ENCODE measurements at regions not wholly inside any gene's neighbourhood (a gene's known extent, or its start where the extent isn't known, plus 50 kb on each side); places are given as distances from the start of the nearest gene placed in this dataset.
A peak's percentile ranks its signal among the peaks of the same experiment; 100 is the strongest.

- no peak overlapping the region for H3K27ac ChIP-seq
- no peak for DNase-seq (ENCODE audit: low read depth, low spot score)
These were observed 609.8 kb upstream of the GALNTL6 start for GRCh38 chr4:171203425-171203824.

DNA sequence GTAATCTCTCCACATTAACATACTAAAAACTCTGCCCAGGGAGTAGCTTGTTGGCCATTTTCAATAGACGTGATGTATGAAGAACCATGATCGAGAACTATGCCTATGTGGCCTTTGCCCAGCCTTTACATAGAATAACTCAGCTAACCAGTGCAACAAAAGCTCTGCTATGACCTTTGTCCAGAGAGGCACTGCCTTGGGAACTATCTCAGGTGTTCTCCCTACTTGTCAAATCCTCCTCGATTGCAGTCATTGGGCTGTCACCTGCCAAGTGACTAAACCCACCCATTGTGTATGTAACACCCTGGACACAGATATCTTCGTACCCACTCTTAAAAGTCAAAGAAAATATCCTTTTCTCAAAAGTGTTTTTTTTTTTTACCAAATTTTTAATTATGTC is 610.3 kb upstream of the GALNTL6 start:
- DNase-seq (ENCODE audit: low read depth, low spot score): no peak
- no peak overlapping the region for H3K27ac ChIP-seq

DNA sequence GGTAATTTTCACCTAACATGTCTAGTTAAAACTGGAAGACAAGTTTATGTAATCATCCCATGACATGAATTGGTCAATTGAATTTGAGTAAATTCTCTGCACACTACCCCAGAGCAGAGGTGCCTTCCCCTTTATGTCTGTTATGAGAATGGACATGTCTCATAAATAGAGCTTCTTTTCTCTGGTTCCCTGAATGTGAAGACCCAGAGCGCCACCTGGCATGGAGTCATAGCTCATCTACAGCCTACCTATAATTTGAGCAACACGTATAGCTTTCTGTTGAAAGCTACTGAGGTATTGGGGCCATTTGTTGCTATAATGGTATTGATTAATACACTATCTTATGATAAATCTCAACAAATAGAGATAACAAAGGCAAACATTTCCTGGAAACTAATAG is 626.5 kb upstream of the GALNTL6 start:
- no peak for DNase-seq (ENCODE audit: low read depth, low spot score)
- H3K27ac ChIP-seq: no peak overlapping the region

DNA sequence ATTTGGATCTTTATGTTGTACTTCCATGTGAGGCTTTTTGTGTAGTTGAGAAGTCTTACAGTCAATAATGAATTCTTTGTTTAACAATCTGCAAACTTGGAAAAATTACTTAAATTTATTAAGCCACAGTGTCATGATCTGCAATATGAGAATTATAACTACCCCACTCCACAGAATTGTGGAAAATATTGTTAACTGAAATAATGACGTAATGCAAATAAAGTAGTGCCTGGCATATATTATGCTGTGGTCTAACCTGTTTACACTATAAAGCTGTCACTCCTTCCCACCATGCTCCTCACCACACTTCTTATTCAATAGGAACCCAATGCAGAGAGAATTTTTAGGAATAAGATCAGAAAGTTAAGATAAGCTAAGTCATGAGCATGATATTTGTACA is 632.1 kb upstream of the GALNTL6 start:
- DNase-seq (ENCODE audit: low read depth, low spot score): no peak
- H3K27ac ChIP-seq: no peak overlapping the region

- DNase-seq (ENCODE audit: low read depth, low spot score): no peak
These were observed 642.5 kb upstream of the GALNTL6 start for GRCh38 chr4:171170671-171171070.

DNA sequence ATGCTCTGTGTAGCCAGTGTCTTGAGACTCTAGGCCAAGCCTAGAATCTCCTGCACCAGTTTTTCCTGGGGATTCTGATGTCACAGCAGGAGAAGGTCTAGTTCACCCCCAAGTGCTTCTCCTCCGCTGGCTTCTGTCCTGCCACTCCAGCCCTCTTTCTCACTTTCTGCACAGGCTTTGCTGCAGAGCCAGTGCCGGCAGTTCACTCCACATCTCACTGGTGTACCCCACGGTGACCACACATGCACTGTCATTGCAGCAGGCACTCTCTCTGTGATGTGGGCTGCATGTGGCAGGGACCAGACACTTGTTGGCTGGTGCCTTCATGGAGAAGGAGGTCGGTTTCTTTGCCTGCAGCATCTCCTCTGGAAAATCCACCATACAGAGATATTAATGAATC is 643.8 kb upstream of the GALNTL6 start:
- H3K27ac ChIP-seq: no peak overlapping the region
- no peak for DNase-seq (ENCODE audit: low read depth, low spot score)

More at GRCh38 chr4:171170671-171171070, 642.5 kb upstream of the GALNTL6 start:
- H3K27ac ChIP-seq: no peak overlapping the region

GRCh38 chr4:171162478-171162877 is 650.7 kb upstream of the GALNTL6 start:
- no peak overlapping the region for H3K27ac ChIP-seq

DNA sequence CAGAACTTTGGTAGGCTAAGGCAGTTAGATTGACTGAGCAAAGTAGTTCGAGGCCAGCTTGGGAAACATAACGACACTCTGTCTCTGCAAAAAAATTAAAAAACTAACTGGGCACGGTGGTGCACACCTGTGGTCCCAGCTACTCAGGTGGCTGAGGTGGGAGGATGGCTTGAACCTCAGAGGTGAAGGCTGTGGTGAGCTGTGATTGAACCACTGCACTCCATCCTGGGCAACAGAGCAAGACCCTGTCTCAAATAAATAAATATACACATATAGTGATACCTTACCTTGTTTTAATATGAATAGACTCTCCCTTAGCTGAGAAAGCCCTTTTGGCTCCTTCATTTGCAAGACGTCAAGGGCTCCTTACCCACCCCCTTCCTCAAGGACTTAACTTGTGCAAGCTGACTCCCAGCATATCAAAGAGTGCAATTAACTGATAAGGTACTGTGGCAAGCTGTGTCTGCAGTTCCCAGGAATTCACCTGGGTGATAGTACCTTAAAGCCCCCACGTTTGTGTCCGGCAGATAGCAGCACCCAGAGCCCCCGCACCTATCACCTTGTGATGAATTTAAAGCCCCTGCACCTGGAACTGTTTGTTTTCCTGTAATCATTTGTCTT is 655.6 kb upstream of the GALNTL6 start:
- no peak overlapping the region for H3K27ac ChIP-seq
- no peak for DNase-seq (ENCODE audit: low read depth, low spot score)

More at GRCh38 chr4:171162478-171162877, 650.7 kb upstream of the GALNTL6 start:
- DNase-seq (ENCODE audit: low read depth, low spot score): no peak

DNA sequence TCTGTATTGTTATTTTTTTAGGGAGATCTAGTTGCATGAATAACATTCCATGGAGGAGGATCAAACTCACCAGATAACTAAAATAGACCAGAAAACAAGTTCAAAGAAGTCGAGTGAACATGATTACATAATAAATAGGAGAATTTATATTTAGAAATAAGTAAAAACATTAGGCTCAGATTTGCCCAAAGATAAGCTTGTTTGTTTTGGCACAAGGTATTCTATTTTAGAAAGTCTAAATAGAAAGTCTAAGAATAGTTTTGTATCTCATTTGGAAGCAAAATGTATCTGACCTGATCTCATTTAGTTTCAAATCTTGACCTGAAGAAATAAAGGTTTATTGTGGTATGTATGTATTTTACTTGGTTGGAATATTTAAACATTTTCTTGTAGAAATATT is 670.6 kb upstream of the GALNTL6 start:
- no peak for DNase-seq (ENCODE audit: low read depth, low spot score)
- H3K27ac ChIP-seq: no peak overlapping the region

- no peak for DNase-seq (ENCODE audit: low read depth, low spot score)
- H3K27ac ChIP-seq: no peak overlapping the region
These were observed 671.2 kb upstream of the GALNTL6 start for GRCh38 chr4:171142045-171142444.

- DNase-seq (ENCODE audit: low read depth, low spot score): no peak
These were observed 682.9 kb upstream of the GALNTL6 start for GRCh38 chr4:171130256-171130801.

GRCh38 chr4:171118091-171118490 is 695.1 kb upstream of the GALNTL6 start:
- H3K27ac ChIP-seq: peak overlapping the region; percentile 76
- DNase-seq (ENCODE audit: low read depth, low spot score): no peak

More at GRCh38 chr4:171130256-171130801, 682.9 kb upstream of the GALNTL6 start:
- no peak overlapping the region for H3K27ac ChIP-seq

DNA sequence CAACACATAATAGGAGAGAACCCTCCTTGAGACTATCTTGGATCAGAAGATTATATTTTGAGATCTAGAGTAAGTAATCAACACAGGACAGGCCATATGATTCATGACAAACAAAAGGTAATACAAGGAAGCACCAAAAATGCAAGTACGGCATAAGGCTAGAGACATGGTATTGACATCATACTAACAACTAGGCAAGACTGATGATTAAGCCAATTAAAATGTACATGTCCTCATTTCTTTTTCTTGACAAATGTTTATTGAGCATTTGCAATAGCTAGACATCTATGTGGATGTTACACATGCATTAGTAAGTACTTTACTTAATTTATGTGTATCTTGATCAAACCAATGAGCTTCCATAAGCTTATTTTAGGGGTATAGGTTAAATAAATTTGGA is 695.7 kb upstream of the GALNTL6 start:
- DNase-seq (ENCODE audit: low read depth, low spot score): peak; percentile 34
- H3K27ac ChIP-seq: peak overlapping the region; percentile 76

DNA sequence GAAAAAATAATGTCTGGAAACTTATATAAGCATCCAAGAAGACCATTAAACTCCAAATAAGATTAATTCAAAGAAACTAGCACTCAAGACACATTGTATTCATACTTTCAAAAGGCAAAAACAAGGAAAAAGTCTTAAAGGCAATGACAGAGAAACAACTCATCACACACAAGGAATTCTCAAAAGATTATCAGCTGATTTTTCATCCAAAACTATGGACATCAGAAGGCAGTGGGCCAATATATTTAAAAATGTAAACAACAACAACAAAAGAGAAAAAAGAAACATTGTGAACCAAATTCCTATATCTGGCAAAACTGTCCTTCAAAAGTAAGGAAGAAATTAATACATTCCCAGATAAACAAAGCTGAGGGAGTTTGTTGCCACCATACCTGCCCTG is 711.4 kb upstream of the GALNTL6 start:
- no peak for DNase-seq (ENCODE audit: low read depth, low spot score)
- no peak overlapping the region for H3K27ac ChIP-seq

DNA sequence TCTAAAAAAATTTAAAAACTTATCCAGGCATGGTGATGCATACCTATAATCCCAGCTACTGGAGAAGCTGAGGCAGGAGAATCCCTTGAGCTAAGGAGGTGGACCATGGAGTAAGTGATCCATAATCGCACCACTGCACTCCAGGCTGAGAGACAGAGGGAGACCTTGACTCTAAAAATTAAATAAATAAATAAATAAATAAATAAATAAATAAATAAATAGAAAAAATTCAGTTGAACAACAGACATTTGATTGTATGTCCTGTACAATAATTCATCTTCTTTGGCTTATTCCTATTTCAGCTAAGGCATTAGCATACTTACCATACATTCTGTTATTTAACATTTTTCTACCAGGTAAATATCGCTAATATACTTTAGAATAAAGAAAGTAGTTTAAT is 726.1 kb upstream of the GALNTL6 start:
- H3K27ac ChIP-seq: no peak overlapping the region
- no peak for DNase-seq (ENCODE audit: low read depth, low spot score)

DNA sequence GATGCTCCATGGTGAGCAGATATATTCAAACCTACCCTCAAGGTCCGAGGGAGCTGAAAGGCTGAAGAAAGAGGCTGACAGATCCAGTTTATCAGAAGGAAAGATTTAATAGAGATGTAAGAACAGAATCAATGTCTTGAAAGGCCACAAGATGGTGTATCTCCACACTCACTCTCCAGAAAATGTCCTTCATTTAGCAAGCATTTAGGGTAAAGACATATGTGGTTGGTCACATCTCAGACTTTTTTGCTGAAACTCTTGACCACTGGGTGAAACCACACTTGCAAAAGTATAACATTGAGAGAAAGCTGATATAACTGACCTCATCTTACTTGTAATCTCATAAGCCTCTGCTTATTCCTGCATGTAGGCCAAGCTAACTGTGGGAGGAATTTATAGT is 745.8 kb upstream of the GALNTL6 start:
- no peak for DNase-seq (ENCODE audit: low read depth, low spot score)
- H3K27ac ChIP-seq: no peak overlapping the region

GRCh38 chr4:171049380-171049779 is 763.8 kb upstream of the GALNTL6 start:
- no peak overlapping the region for H3K27ac ChIP-seq
- no peak for DNase-seq (ENCODE audit: low read depth, low spot score)

DNA sequence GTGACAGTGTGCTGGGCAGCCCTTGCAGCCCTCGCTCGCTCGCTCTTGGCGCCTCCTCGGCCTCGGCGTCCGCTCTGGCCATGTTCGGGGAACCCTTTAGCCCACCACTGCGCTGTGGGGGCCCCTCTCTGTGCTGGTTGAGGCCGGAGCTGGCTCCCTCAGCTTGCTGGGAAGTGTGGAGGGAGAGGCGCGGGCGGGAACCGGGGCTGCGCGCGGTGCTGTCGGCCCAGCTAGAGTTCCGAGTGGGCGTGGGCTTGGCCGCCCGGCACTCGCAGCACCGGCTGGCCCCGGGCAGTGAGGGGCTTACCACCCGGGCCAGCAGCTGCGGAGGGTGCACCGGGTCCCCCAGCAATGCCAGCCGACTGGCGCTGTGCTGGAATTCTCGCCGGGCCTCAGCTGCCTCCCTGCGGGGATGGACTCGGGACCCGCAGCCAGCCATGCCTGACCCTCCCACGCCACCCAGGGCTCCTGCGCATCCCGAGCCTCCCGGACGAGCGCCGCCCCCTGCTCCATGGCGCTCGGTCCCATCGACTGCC is 770.1 kb upstream of the GALNTL6 start:
- no peak overlapping the region for H3K27ac ChIP-seq
- DNase-seq (ENCODE audit: low read depth, low spot score): no peak

DNA sequence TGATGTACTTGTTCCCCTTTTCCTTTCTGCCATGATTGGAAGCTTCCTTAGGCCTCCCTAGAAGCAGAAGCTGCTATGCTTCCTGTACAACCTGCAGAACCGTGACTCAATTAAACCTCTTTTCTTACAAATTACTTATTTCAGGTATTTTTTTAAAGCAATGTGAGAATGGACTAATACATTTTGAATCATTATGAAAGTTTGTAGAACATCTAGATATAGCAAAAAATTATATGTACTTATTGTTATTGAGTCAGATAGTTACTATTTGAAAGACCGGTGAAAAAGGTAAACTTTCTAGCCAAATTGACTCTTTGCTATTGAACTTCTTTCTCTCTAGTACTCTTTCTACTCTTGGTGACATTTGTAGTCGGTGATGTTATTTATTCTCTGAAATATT is 777.3 kb upstream of the GALNTL6 start:
- H3K27ac ChIP-seq: no peak overlapping the region
- DNase-seq (ENCODE audit: low read depth, low spot score): no peak

- H3K27ac ChIP-seq: no peak overlapping the region
- DNase-seq (ENCODE audit: low read depth, low spot score): no peak
These were observed 781.9 kb upstream of the GALNTL6 start for GRCh38 chr4:171031338-171031737.

GRCh38 chr4:171025776-171026175 is 787.4 kb upstream of the GALNTL6 start:
- no peak overlapping the region for H3K27ac ChIP-seq
- DNase-seq (ENCODE audit: low read depth, low spot score): peak; percentile 0

- no peak for DNase-seq (ENCODE audit: low read depth, low spot score)
- no peak overlapping the region for H3K27ac ChIP-seq
These were observed 787.9 kb upstream of the GALNTL6 start for GRCh38 chr4:171025343-171025742.

All from epithelial cell of prostate (primary cell).